ENCODE measurements at regions not wholly inside any gene's neighbourhood (a gene's known extent, or its start where the extent isn't known, plus 50 kb on each side); places are given as distances from the start of the nearest gene placed in this dataset.
A peak's percentile ranks its signal among the peaks of the same experiment; 100 is the strongest.
"Not testable (repeated sequence)": the region's sequence is repeated elsewhere in the genome, so short reads cannot be mapped to it uniquely, and the experiment has no call there.

GRCh38 chr6:130604841-130605399 is 222.3 kb upstream of the SMLR1 start:
- DNase-seq (ENCODE audit: low read depth): no peak

GRCh38 chr6:130610303-130610702 is 216.9 kb upstream of the SMLR1 start:
- no peak for DNase-seq (ENCODE audit: low read depth)

GRCh38 chr6:130611366-130611765 is 215.8 kb upstream of the SMLR1 start:
- DNase-seq (ENCODE audit: low read depth): no peak

- DNase-seq (ENCODE audit: low read depth): no peak
Observed at GRCh38 chr6:130613176-130613575, 214.0 kb upstream of the SMLR1 start.

GRCh38 chr6:130615816-130616215 is 211.4 kb upstream of the SMLR1 start:
- DNase-seq (ENCODE audit: low read depth): no peak

GRCh38 chr6:130617658-130618057 is 209.5 kb upstream of the SMLR1 start:
- no peak for DNase-seq (ENCODE audit: low read depth)

- not testable (repeated sequence) for DNase-seq (ENCODE audit: low read depth)
Observed at GRCh38 chr6:130618806-130619205, 208.4 kb upstream of the SMLR1 start.

- DNase-seq (ENCODE audit: low read depth): peak; percentile 58
Observed at GRCh38 chr6:130620338-130620781, 206.8 kb upstream of the SMLR1 start.

GRCh38 chr6:130622142-130622541 is 205.1 kb upstream of the SMLR1 start:
- no peak for DNase-seq (ENCODE audit: low read depth)

- peak; percentile 41 for DNase-seq (ENCODE audit: low read depth)
Observed at GRCh38 chr6:130624046-130624445, 203.2 kb upstream of the SMLR1 start.

GRCh38 chr6:130625825-130626527 is 201.2 kb upstream of the SMLR1 start:
- peak; percentile 84 for DNase-seq (ENCODE audit: low read depth)

- DNase-seq (ENCODE audit: low read depth): no peak
Observed at GRCh38 chr6:130628862-130629261, 198.3 kb upstream of the SMLR1 start.

GRCh38 chr6:130629640-130630039 is 197.6 kb upstream of the SMLR1 start:
- peak; percentile 39 for DNase-seq (ENCODE audit: low read depth)

- peak; percentile 77 for DNase-seq (ENCODE audit: low read depth)
Observed at GRCh38 chr6:130632277-130632676, 194.9 kb upstream of the SMLR1 start.

GRCh38 chr6:130632897-130633296 is 194.3 kb upstream of the SMLR1 start:
- DNase-seq (ENCODE audit: low read depth): no peak

- no peak for DNase-seq (ENCODE audit: low read depth)
Observed at GRCh38 chr6:130643361-130643760, 183.8 kb upstream of the SMLR1 start.

GRCh38 chr6:130644175-130644574 is 183.0 kb upstream of the SMLR1 start:
- no peak for DNase-seq (ENCODE audit: low read depth)

- DNase-seq (ENCODE audit: low read depth): not testable (repeated sequence)
Observed at GRCh38 chr6:130644769-130645168, 182.4 kb upstream of the SMLR1 start.

GRCh38 chr6:130647246-130647645 is 180.0 kb upstream of the SMLR1 start:
- DNase-seq (ENCODE audit: low read depth): no peak

- no peak for DNase-seq (ENCODE audit: low read depth)
Observed at GRCh38 chr6:130655586-130655985, 171.6 kb upstream of the SMLR1 start.

GRCh38 chr6:130661077-130661476 is 166.1 kb upstream of the SMLR1 start:
- no peak for DNase-seq (ENCODE audit: low read depth)

- no peak for DNase-seq (ENCODE audit: low read depth)
Observed at GRCh38 chr6:130666786-130667185, 160.4 kb upstream of the SMLR1 start.

- peak; percentile 15 for DNase-seq (ENCODE audit: low read depth)
Observed at GRCh38 chr6:130670142-130670541, 157.1 kb upstream of the SMLR1 start.

All from LHCN-M2 (cell line).